ENCODE measurements at regions not wholly inside any gene's neighbourhood (a gene's known extent, or its start where the extent isn't known, plus 50 kb on each side); places are given as distances from the start of the nearest gene placed in this dataset.

GRCh38 chr14:48504921-48505320 lies 829.5 kb upstream of the MDGA2 start:
- TF ChIP-seq CTCF (IDR thresholded peaks at IDR 0.05): no peak
- no peak for TF ChIP-seq POLR2AphosphoS5 (IDR thresholded peaks at IDR 0.05)

All from upper lobe of left lung (tissue), 4 donors.